GM20000 (cell line): ENCODE measurements at regions not wholly inside any gene's neighbourhood (a gene's known extent, or its start where the extent isn't known, plus 50 kb on each side); places are given as distances from the start of the nearest gene placed in this dataset.

Experiments
- DNase-seq: peaks from one replicate; pipeline ENCODE4 v3.0.0; 2012; ENCODE audit warnings: low spot score
- TF ChIP-seq, protein P1 (sequence below): IDR thresholded peaks from 2 replicates; pipeline ENCODE4 v1.5.1; 2012; ENCODE audit warnings: mild to moderate bottlenecking, control low read depth; ENCODE audit errors: extremely low read depth, missing control alignments

DNA sequence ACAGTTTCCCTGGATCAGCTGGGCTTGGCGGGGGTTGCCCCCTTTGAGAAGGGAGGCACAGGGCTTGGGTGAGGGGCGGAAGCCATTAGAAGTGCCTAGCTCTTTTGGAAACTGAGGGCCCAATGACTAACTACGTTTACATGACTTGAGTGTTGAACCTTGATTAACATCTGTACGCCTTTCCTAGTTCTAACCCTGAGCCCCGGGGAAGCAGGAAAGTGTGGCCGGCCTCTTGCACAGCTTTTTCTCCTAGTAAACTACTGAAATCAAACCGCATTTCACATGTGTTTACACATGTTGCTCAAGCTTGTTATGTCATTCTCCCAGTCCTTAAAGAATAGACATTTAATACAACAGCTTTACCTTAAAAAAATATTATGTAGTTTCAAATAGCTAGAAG is 1356.4 kb upstream of the TMEM132C start:
- TF ChIP-seq, protein P1, sequence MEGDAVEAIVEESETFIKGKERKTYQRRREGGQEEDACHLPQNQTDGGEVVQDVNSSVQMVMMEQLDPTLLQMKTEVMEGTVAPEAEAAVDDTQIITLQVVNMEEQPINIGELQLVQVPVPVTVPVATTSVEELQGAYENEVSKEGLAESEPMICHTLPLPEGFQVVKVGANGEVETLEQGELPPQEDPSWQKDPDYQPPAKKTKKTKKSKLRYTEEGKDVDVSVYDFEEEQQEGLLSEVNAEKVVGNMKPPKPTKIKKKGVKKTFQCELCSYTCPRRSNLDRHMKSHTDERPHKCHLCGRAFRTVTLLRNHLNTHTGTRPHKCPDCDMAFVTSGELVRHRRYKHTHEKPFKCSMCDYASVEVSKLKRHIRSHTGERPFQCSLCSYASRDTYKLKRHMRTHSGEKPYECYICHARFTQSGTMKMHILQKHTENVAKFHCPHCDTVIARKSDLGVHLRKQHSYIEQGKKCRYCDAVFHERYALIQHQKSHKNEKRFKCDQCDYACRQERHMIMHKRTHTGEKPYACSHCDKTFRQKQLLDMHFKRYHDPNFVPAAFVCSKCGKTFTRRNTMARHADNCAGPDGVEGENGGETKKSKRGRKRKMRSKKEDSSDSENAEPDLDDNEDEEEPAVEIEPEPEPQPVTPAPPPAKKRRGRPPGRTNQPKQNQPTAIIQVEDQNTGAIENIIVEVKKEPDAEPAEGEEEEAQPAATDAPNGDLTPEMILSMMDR: no peak

DNA sequence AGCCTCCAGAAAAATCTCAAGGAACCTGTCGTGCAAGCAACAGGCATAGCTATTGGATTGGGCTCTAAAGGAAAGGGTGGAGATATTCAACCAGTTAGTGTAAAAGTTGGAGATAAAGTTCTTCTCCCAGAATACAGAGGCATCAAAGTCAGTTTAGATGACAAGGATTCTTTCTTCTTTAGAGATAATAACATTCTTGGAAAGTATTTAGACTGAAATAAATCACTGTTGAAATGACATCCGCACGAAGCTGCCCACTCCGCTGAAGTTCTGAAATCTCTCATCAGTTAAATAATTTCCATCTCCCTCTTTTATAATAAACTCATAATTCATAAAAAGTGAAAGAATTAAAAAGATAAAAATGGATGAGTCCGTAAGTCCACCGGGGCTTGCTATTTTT is 1354.9 kb upstream of the TMEM132C start:
- DNase-seq: no peak
- TF ChIP-seq, protein P1: no peak

More for the DNA sequence above, 1356.4 kb upstream of the TMEM132C start:
- no peak for DNase-seq

DNA sequence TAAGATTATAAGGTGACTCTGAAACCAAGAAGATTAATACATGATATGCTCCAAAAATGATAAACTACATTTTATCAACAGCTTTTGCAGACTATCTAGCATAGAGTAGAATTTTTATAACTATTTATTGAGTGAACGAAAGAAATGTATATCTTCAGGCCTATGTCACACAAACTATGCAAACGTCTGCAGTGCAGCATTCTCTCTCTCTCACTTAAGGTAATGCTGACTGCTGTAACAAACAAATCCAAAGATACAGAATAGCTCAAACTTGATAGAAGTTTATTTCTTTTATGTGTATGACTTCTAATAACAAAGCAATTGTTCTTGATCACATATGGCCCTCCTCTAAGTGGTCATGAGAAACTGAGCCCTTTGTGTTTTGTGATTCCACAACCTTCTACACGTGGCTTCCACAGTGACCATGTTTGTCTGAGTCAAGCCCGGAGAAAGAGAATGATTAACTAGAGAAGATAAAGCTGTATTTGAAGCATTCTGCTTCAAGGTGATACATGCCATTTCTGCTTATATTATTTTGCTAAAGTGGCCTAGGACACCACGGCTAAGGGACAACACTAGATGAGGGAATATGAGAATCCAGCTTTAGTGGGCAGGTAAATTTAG is 1352.7 kb upstream of the TMEM132C start:
- TF ChIP-seq, protein P1: no peak
- no peak for DNase-seq

DNA sequence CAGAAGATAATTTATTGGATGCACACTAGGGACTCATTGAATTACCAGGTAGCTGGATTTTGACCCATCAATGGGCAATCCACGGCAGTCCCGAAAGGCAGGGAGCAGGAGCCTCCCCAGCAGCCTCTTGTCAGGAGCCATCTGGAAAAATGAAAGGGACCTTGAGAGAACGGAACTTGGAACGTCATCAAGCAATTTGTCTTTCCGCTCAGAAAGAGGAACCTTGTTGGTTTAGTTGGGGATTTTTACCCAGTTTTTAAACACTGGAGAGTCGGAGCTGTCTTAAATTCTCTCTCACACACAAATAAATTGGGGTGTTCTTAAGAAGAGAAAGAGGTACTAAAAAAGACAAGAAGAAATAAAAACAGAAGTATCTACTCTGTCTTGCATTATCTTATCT is 1351.7 kb upstream of the TMEM132C start:
- no peak for DNase-seq
- TF ChIP-seq, protein P1: no peak

DNA sequence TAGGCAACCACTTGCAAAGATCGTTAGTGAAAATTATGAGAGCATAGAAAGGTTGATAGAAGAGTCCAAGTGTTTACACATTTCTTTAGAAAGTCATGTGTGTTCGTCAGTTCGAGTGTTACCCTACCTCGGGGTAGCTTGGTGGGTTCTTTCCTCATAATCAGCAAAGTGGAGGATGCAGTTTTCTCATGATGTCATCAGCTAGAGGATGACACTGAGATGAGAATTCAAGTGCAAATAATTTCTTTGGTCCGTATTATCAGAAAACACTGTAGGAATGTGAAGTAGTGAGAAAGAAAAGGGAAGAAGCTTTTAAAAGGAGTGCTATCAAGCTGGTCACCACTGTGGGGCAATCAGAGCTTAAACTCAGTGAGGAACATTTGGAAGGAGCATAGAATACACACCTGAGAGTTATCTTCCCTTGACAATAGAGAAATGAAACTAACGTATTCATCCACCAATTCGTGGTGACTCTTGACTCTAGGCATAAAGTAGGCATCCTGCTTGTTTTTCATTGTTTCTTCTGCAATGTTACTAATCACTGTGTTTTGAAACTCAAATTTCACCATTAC is 1340.9 kb upstream of the TMEM132C start:
- DNase-seq: no peak
- TF ChIP-seq, protein P1: no peak

DNA sequence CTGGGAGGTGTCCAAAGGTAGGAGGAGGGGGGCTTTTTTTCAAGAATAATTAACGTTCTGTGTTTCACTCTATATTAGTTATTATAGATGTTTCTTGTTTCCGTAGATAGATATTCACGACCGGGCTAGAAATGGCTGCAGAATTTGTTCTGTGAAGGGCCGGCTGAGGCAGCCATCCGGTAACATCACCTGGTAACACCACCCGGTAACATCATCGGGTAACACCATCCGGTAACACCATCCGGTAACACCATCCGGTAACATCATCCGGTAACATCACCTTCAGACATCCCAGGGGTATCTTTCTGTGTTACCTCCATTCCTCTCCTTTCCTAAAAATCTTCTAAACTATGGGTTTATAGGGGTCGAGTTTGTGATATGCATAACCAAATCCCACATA is 1336.7 kb upstream of the TMEM132C start:
- TF ChIP-seq, protein P1: no peak

DNA sequence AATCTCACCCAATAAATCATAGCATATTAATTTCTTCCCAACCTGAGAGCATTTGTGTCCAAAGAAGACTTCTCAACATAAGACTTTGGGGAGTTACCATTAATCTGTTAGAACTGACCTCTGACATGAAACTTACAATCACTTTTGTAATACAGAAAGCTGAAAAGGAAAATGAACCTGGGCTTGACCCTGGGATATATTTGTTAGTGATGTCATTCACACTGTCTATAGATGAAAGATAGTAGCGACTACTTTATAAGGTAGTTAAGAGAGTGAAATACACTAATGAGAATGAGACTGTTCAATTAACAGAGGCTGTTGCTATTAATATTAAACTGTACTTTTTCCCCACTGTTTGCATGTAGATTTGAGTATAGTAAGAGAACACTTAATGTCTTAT is 1334.8 kb upstream of the TMEM132C start:
- TF ChIP-seq, protein P1: no peak
- DNase-seq: no peak

More for the DNA sequence above, 1336.7 kb upstream of the TMEM132C start:
- DNase-seq: no peak
